ENCODE measurements at regions not wholly inside any gene's neighbourhood (a gene's known extent, or its start where the extent isn't known, plus 50 kb on each side); places are given as distances from the start of the nearest gene placed in this dataset.

- DNase-seq, result no peak
Observed at GRCh38 chr21:14716761-14717396, 170.8 kb upstream of the SAMSN1 start.

- no peak for DNase-seq
Observed at GRCh38 chr21:14713109-14713508, 167.0 kb upstream of the SAMSN1 start.

- DNase-seq, result no peak
Observed at GRCh38 chr21:14712121-14712715, 166.1 kb upstream of the SAMSN1 start.

GRCh38 chr21:14711287-14711686 is 165.2 kb upstream of the SAMSN1 start:
- no peak for DNase-seq

- no peak for DNase-seq
Observed at GRCh38 chr21:14707511-14708020, 161.5 kb upstream of the SAMSN1 start.

- no peak for DNase-seq
Observed at GRCh38 chr21:14706712-14707510, 160.8 kb upstream of the SAMSN1 start.

GRCh38 chr21:14699433-14700407 is 153.6 kb upstream of the SAMSN1 start:
- DNase-seq, result no peak

GRCh38 chr21:14697769-14698168 is 151.7 kb upstream of the SAMSN1 start:
- DNase-seq, result no peak

GRCh38 chr21:14694817-14695216 is 148.7 kb upstream of the SAMSN1 start:
- no peak for DNase-seq

- DNase-seq, result no peak
Observed at GRCh38 chr21:14693997-14694396, 147.9 kb upstream of the SAMSN1 start.

- DNase-seq, result no peak
Observed at GRCh38 chr21:14691914-14692313, 145.8 kb upstream of the SAMSN1 start.

- DNase-seq, result no peak
Observed at GRCh38 chr21:14690886-14691285, 144.8 kb upstream of the SAMSN1 start.

GRCh38 chr21:14688936-14689335 is 142.8 kb upstream of the SAMSN1 start:
- DNase-seq, result no peak

- no peak for DNase-seq
Observed at GRCh38 chr21:14688412-14688811, 142.3 kb upstream of the SAMSN1 start.

- DNase-seq, result no peak
Observed at GRCh38 chr21:14687268-14687625, 141.1 kb upstream of the SAMSN1 start.

GRCh38 chr21:14686466-14687267 is 140.6 kb upstream of the SAMSN1 start:
- DNase-seq, result no peak

GRCh38 chr21:14685568-14685967 is 139.5 kb upstream of the SAMSN1 start:
- no peak for DNase-seq

- DNase-seq, result no peak
Observed at GRCh38 chr21:14684071-14684470, 138.0 kb upstream of the SAMSN1 start.

- no peak for DNase-seq
Observed at GRCh38 chr21:14683063-14683462, 136.9 kb upstream of the SAMSN1 start.

- DNase-seq, result no peak
Observed at GRCh38 chr21:14678973-14679574, 133.0 kb upstream of the SAMSN1 start.

- no peak for DNase-seq
Observed at GRCh38 chr21:14677639-14678179, 131.6 kb upstream of the SAMSN1 start.

Measured in NCI-H2081 (cell line).